ENCODE measurements at regions not wholly inside any gene's neighbourhood (a gene's known extent, or its start where the extent isn't known, plus 50 kb on each side); places are given as distances from the start of the nearest gene placed in this dataset.
A peak's percentile ranks its signal among the peaks of the same experiment; 100 is the strongest.
"Not testable (repeated sequence)": the region's sequence is repeated elsewhere in the genome, so short reads cannot be mapped to it uniquely, and the experiment has no call there.

GRCh38 chr1:170377896-170378634 lies 153.9 kb upstream of the GORAB start:
- DNase-seq = no peak

GRCh38 chr1:170385750-170386149 lies 146.2 kb upstream of the GORAB start:
- no peak for DNase-seq

GRCh38 chr1:170388489-170388888 lies 143.5 kb upstream of the GORAB start:
- no peak for DNase-seq

- DNase-seq = no peak
Measured at GRCh38 chr1:170395149-170395548, 136.8 kb upstream of the GORAB start.

- DNase-seq = no peak
Measured at GRCh38 chr1:170397061-170397460, 134.9 kb upstream of the GORAB start.

GRCh38 chr1:170402476-170403311 lies 129.3 kb upstream of the GORAB start:
- DNase-seq = no peak

- DNase-seq = no peak
Measured at GRCh38 chr1:170407138-170407537, 124.8 kb upstream of the GORAB start.

GRCh38 chr1:170407581-170407980 lies 124.4 kb upstream of the GORAB start:
- no peak for DNase-seq

GRCh38 chr1:170410401-170411166 lies 121.4 kb upstream of the GORAB start:
- DNase-seq = no peak

- DNase-seq = no peak
Measured at GRCh38 chr1:170414989-170415709, 116.8 kb upstream of the GORAB start.

- DNase-seq = no peak
Measured at GRCh38 chr1:170415710-170416372, 116.1 kb upstream of the GORAB start.

- DNase-seq = no peak
Measured at GRCh38 chr1:170424346-170424745, 107.6 kb upstream of the GORAB start.

- DNase-seq = no peak
Measured at GRCh38 chr1:170426596-170426995, 105.4 kb upstream of the GORAB start.

GRCh38 chr1:170427002-170427401 lies 105.0 kb upstream of the GORAB start:
- DNase-seq = not testable (repeated sequence)

GRCh38 chr1:170436928-170437327 lies 95.0 kb upstream of the GORAB start:
- DNase-seq = no peak

GRCh38 chr1:170445096-170445495 lies 86.9 kb upstream of the GORAB start:
- no peak for DNase-seq

- no peak for DNase-seq
Measured at GRCh38 chr1:170448661-170449158, 83.3 kb upstream of the GORAB start.

- peak; percentile 52 for DNase-seq
Measured at GRCh38 chr1:170457325-170458050, 74.5 kb upstream of the GORAB start.

GRCh38 chr1:170460001-170460400 lies 72.0 kb upstream of the GORAB start:
- DNase-seq = no peak

GRCh38 chr1:170460414-170461155 lies 71.4 kb upstream of the GORAB start:
- no peak for DNase-seq

All from activated CD8-positive, alpha-beta memory T cell treated with anti-CD3 and anti-CD28 coated beads, Interleukin-2, amount 50 U/mL, for 48 hours (primary cell).